ENCODE measurements at regions not wholly inside any gene's neighbourhood (a gene's known extent, or its start where the extent isn't known, plus 50 kb on each side); places are given as distances from the start of the nearest gene placed in this dataset.

GRCh38 chr4:156006192-156006591 lies 52.5 kb upstream of the CTSO start:
- no peak for DNase-seq (ENCODE audit: low read depth, low spot score)
- Histone ChIP-seq H3K4me2 (ENCODE audit: insufficient read depth, low read length) (no peak overlapping the region), H3K27me3 (ENCODE audit: control insufficient read depth in 2 of 2, insufficient read depth in 2 of 2, low read length in 2 of 2) (no peaks in the 10 kb centered on the region), H3K27ac (ENCODE audit: insufficient read depth, low read depth, low read length) (no peak overlapping the region), H3K9ac (replicated peaks; ENCODE audit: extremely low read depth, insufficient read depth, low read length) (no peak overlapping the region), H3K36me3 (ENCODE audit: control insufficient read depth in 2 of 2, extremely low read depth in 1 of 2, insufficient read depth in 2 of 2, low read length in 2 of 2) (no peaks in the 10 kb centered on the region), H3K9me1 (replicated peaks; ENCODE audit: control insufficient read depth, extremely low read depth, insufficient read depth, low read length) (no peaks in the 10 kb centered on the region), H3K4me3 (replicated peaks in 1 of 3; ENCODE audit: insufficient read depth in 1 of 3, low read depth in 1 of 3, low read length in 3 of 3) (no peak overlapping the region), H3K79me2 (ENCODE audit: control insufficient read depth, insufficient read depth, low read length) (no peaks in the 10 kb centered on the region), H3K4me1 (ENCODE audit: control insufficient read depth, extremely low read depth, insufficient read depth, low read length) (no peaks in the 10 kb centered on the region), H2AFZ (ENCODE audit: low read depth, low read length) (no peak overlapping the region), H4K20me1 (replicated peaks; ENCODE audit: control insufficient read depth, extremely low read depth, insufficient read depth, low read length) (no peaks in the 10 kb centered on the region), H3K9me3 (replicated peaks; ENCODE audit: control insufficient read depth, insufficient read depth, low read length) (no peaks in the 10 kb centered on the region)
- no peak for FAIRE-seq
- dilution Hi-C loops (cut with MboI; ENCODE audit: extremely low pct_ligation_motif_present, low sequenced_read_pairs): no loop called here
- no peak for TF ChIP-seq EZH2 (IDR thresholded peaks at IDR 0.05; ENCODE audit: borderline replicate concordance, low read depth, low read length, severe bottlenecking)
- no peak for TF ChIP-seq POLR2AphosphoS5 (IDR thresholded peaks at IDR 0.05; ENCODE audit: insufficient read depth, low read depth, low read length)
- TF ChIP-seq MAX (IDR thresholded peaks at IDR 0.05; ENCODE audit: insufficient read depth, insufficient read length): no peak
- no peak for TF ChIP-seq JUN (IDR thresholded peaks at IDR 0.05; ENCODE audit: borderline replicate concordance, insufficient read depth, insufficient read length, low read depth)
- TF ChIP-seq POLR2A (IDR thresholded peaks at IDR 0.05; ENCODE audit: low read depth, low read length): no peak
- TF ChIP-seq MYC (IDR thresholded peaks at IDR 0.05; ENCODE audit: low read depth, low read length): no peak
- TF ChIP-seq FOS (IDR thresholded peaks at IDR 0.05; ENCODE audit: borderline replicate concordance, insufficient read depth, low read length): no peak
- no peak for TF ChIP-seq GATA2 (IDR thresholded peaks at IDR 0.05; ENCODE audit: insufficient read depth, insufficient read length, low read depth, low read length)
- TF ChIP-seq, protein P1, sequence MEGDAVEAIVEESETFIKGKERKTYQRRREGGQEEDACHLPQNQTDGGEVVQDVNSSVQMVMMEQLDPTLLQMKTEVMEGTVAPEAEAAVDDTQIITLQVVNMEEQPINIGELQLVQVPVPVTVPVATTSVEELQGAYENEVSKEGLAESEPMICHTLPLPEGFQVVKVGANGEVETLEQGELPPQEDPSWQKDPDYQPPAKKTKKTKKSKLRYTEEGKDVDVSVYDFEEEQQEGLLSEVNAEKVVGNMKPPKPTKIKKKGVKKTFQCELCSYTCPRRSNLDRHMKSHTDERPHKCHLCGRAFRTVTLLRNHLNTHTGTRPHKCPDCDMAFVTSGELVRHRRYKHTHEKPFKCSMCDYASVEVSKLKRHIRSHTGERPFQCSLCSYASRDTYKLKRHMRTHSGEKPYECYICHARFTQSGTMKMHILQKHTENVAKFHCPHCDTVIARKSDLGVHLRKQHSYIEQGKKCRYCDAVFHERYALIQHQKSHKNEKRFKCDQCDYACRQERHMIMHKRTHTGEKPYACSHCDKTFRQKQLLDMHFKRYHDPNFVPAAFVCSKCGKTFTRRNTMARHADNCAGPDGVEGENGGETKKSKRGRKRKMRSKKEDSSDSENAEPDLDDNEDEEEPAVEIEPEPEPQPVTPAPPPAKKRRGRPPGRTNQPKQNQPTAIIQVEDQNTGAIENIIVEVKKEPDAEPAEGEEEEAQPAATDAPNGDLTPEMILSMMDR (IDR thresholded peaks at IDR 0.05; ENCODE audit: extremely low read depth in 1 of 2, insufficient read depth in 1 of 2, low read depth in 1 of 2, low read length in 2 of 2): no peak
- POLR2A ChIA-PET: no interaction called here
- BruUV-seq (replicated peaks): no TSS peak
- CTCF ChIA-PET: no interaction called here
- intact Hi-C loops (cut with micrococcal nuclease): no loop called here

Data from endothelial cell of umbilical vein (primary cell).